ENCODE measurements at regions not wholly inside any gene's neighbourhood (a gene's known extent, or its start where the extent isn't known, plus 50 kb on each side); places are given as distances from the start of the nearest gene placed in this dataset.

- no peak for DNase-seq
- H3K4me1 ChIP-seq (replicated peaks; ENCODE audit: insufficient read depth), result peaks cover 21% of the 10 kb centered on the region; the same call in 1 of the 2 replicates
- H2AFZ ChIP-seq, result no peak overlapping the region
- no peak overlapping the region for H3K4me3 ChIP-seq
- intact Hi-C loops (cut with micrococcal nuclease; ENCODE audit: unreplicated experiment), result loop anchor here (10.0 kb wide), 2 partner anchors 550 to 1320 kb away; partner anchors contain the start of genes NMBR and VTA1
- no peaks in the 10 kb centered on the region; the same call in 1 of the 2 replicates for H3F3A ChIP-seq (ENCODE audit: insufficient read depth, low read depth)
- H3K79me2 ChIP-seq (ENCODE audit: low read depth), result no peaks in the 10 kb centered on the region
- no peaks in the 10 kb centered on the region for H3K9me3 ChIP-seq (ENCODE audit: insufficient read depth, low read depth)
- no peaks in the 10 kb centered on the region for H3K36me3 ChIP-seq (ENCODE audit: low read depth)
- no TSS peak for BruUV-seq (replicated peaks)
- H4K20me1 ChIP-seq (ENCODE audit: insufficient read depth), result no peaks in the 10 kb centered on the region
- no peak overlapping the region for H3K27ac ChIP-seq
- no peaks in the 10 kb centered on the region for H3K27me3 ChIP-seq (ENCODE audit: insufficient read depth, low read depth)
- TF ChIP-seq EZH2 (IDR thresholded peaks at IDR 0.05; ENCODE audit: low read depth) (no peak), CTCF (conservative IDR thresholded peaks at IDR 0.05) (no peak)
- CTCF ChIA-PET, result interaction anchor here (1.1 kb wide), 1 partner anchor 174 kb away, joined by 3 read pairs; no protein-coding TSS in a partner anchor
- H3K9me2 ChIP-seq (ENCODE audit: insufficient read depth), result no peaks in the 10 kb centered on the region
- H3K4me2 ChIP-seq, result no peak overlapping the region
- POLR2A ChIA-PET (ENCODE audit: unreplicated experiment), result no interaction called here
These were observed 250.0 kb downstream of the HIVEP2 start for GRCh38 chr6:142695016-142695415.

DNA sequence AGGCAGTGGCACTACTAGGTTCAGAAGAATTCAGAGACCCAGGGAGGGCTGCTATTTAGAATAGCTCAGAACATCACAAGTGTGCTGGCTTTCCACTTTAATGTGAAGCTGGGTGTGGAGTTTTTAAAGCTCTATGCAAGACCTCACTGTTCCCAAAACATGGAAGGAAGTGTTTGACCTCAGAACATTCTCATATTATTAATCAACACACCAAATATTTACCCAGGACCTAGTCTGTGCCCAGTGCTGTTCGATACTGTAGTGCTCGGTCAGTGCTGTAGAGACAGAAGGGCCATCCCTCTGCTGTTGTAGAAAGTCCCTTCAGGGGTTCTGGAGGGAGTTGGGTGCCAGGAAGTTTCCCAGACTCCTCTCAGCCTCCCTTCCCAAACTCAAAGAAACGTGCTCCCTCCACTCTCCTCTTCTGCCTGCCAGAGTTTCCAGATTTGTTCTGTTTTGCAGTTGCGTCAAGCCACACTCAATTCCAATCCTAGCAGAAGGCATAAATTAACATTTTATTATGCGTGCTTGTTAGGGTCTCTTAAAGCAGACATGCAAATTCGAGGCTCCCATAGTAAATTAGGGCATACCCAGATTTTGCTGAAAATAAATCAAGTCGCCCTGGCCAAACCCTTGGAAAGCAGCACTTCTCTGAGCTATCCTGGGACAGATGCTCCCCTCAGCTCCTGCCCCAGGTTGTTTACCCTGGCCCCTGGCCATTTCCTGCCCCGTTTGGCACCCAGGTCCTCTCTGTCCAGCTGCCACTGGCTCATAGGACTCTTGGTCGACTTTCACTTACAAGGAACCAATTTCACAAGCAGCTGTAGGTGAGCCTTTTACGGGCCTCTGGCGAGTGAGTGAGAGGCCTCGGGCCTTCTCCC is 248.6 kb downstream of the HIVEP2 start:
- H3K9me3 ChIP-seq (ENCODE audit: insufficient read depth, low read depth), result no peaks in the 10 kb centered on the region
- no peak overlapping the region for H2AFZ ChIP-seq
- no peaks in the 10 kb centered on the region for H3K79me2 ChIP-seq (ENCODE audit: low read depth)
- no peaks in the 10 kb centered on the region for H3K9me2 ChIP-seq (ENCODE audit: insufficient read depth)
- ChIA-PET CTCF (interaction anchor here (0.6 to 1.1 kb wide), 3 partner anchors 161 to 189 kb away, joined by 3 to 4 read pairs (median 3); no protein-coding TSS in a partner anchor), POLR2A (ENCODE audit: unreplicated experiment) (interaction anchor here (1.2 kb wide), 1 partner anchor 60 kb away, joined by 10 read pairs; no protein-coding TSS in a partner anchor)
- intact Hi-C loops (cut with micrococcal nuclease; ENCODE audit: unreplicated experiment), result loop anchor here (2.0 to 10.0 kb wide), 3 partner anchors 148 to 1318 kb away; partner anchors contain the start of genes NMBR and VTA1
- H3K4me3 ChIP-seq, result no peak overlapping the region
- no peaks in the 10 kb centered on the region; the same call in 1 of the 2 replicates for H3F3A ChIP-seq (ENCODE audit: insufficient read depth, low read depth)
- TF ChIP-seq EZH2 (IDR thresholded peaks at IDR 0.05; ENCODE audit: low read depth), result no peak
- no peak for TF ChIP-seq CTCF (conservative IDR thresholded peaks at IDR 0.05)
- no peaks in the 10 kb centered on the region for H4K20me1 ChIP-seq (ENCODE audit: insufficient read depth)
- H3K27me3 ChIP-seq (ENCODE audit: insufficient read depth, low read depth), result no peaks in the 10 kb centered on the region
- H3K4me1 ChIP-seq (replicated peaks; ENCODE audit: insufficient read depth), result peaks cover 21% of the 10 kb centered on the region; the same call in 1 of the 2 replicates
- no peaks in the 10 kb centered on the region for H3K36me3 ChIP-seq (ENCODE audit: low read depth)
- no TSS peak for BruUV-seq (replicated peaks)
- peak; percentile 50 to 66 for DNase-seq
- H3K4me2 ChIP-seq, result no peak overlapping the region
- H3K27ac ChIP-seq, result no peak overlapping the region

DNA sequence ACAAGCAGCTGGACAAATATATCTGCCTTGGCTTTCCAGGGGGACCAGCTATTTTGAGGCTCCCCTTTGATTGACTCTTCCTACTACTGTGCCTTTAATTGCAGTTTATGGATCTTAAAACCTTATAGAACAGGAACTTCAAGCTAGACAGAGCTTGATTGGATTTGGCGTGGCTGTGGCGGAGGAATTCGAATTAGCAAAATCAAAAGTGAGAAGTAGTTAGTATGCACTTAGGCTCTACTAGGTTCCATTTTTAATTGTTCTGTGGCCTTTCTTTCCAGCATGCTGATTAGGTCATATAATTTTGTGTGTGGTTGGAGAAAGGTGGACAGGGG is 248.0 kb downstream of the HIVEP2 start:
- H3K9me2 ChIP-seq (ENCODE audit: insufficient read depth), result no peaks in the 10 kb centered on the region
- no peak for TF ChIP-seq CTCF (conservative IDR thresholded peaks at IDR 0.05)
- no peak for TF ChIP-seq EZH2 (IDR thresholded peaks at IDR 0.05; ENCODE audit: low read depth)
- POLR2A ChIA-PET (ENCODE audit: unreplicated experiment), result interaction anchor here (1.2 kb wide), 1 partner anchor 59 kb away, joined by 10 read pairs; no protein-coding TSS in a partner anchor
- no TSS peak for BruUV-seq (replicated peaks)
- no peak overlapping the region for H3K4me3 ChIP-seq
- no peak overlapping the region for H3K4me2 ChIP-seq
- DNase-seq, result no peak
- H3K9me3 ChIP-seq (ENCODE audit: insufficient read depth, low read depth), result no peaks in the 10 kb centered on the region
- intact Hi-C loops (cut with micrococcal nuclease; ENCODE audit: unreplicated experiment), result loop anchor here (2.0 to 10.0 kb wide), 3 partner anchors 148 to 1318 kb away; partner anchors contain the start of genes NMBR and VTA1
- no peak overlapping the region for H2AFZ ChIP-seq
- peaks cover 21% of the 10 kb centered on the region; the same call in 1 of the 2 replicates for H3K4me1 ChIP-seq (replicated peaks; ENCODE audit: insufficient read depth)
- no peaks in the 10 kb centered on the region for H3K27me3 ChIP-seq (ENCODE audit: insufficient read depth, low read depth)
- no peaks in the 10 kb centered on the region for H3K36me3 ChIP-seq (ENCODE audit: low read depth)
- no peaks in the 10 kb centered on the region; the same call in 1 of the 2 replicates for H3F3A ChIP-seq (ENCODE audit: insufficient read depth, low read depth)
- H3K79me2 ChIP-seq (ENCODE audit: low read depth), result no peaks in the 10 kb centered on the region
- H4K20me1 ChIP-seq (ENCODE audit: insufficient read depth), result no peaks in the 10 kb centered on the region
- CTCF ChIA-PET, result interaction anchor here (0.6 kb wide), 1 partner anchor 188 kb away, joined by 3 read pairs; no protein-coding TSS in a partner anchor
- H3K27ac ChIP-seq, result no peak overlapping the region

All from PC-9 (cell line).